GM12873 (cell line): ENCODE measurements at regions not wholly inside any gene's neighbourhood (a gene's known extent, or its start where the extent isn't known, plus 50 kb on each side); places are given as distances from the start of the nearest gene placed in this dataset.

ENCODE experiments used
- TF ChIP-seq, protein P1 (sequence below): IDR thresholded peaks from 2 replicates; pipeline ENCODE4 v1.5.1; 2012; ENCODE audit warnings: low read depth, mild to moderate bottlenecking, moderate library complexity, low read length, control low read depth; ENCODE audit not compliant: insufficient read depth; ENCODE audit errors: missing control alignments

- TF ChIP-seq, protein P1, sequence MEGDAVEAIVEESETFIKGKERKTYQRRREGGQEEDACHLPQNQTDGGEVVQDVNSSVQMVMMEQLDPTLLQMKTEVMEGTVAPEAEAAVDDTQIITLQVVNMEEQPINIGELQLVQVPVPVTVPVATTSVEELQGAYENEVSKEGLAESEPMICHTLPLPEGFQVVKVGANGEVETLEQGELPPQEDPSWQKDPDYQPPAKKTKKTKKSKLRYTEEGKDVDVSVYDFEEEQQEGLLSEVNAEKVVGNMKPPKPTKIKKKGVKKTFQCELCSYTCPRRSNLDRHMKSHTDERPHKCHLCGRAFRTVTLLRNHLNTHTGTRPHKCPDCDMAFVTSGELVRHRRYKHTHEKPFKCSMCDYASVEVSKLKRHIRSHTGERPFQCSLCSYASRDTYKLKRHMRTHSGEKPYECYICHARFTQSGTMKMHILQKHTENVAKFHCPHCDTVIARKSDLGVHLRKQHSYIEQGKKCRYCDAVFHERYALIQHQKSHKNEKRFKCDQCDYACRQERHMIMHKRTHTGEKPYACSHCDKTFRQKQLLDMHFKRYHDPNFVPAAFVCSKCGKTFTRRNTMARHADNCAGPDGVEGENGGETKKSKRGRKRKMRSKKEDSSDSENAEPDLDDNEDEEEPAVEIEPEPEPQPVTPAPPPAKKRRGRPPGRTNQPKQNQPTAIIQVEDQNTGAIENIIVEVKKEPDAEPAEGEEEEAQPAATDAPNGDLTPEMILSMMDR, result peak; percentile 16
Measured at GRCh38 chr14:95433094-95433478, 83.4 kb downstream of the SYNE3 start.

- TF ChIP-seq, protein P1, result peak; percentile 39
Measured at GRCh38 chr14:95432144-95433093, 84.0 kb downstream of the SYNE3 start.

GRCh38 chr14:95431199-95432143 is 85.0 kb downstream of the SYNE3 start:
- TF ChIP-seq, protein P1, result peak; percentile 65

- TF ChIP-seq, protein P1, result no peak
Measured at GRCh38 chr14:95428557-95428956, 87.9 kb downstream of the SYNE3 start.

- TF ChIP-seq, protein P1, result no peak
Measured at GRCh38 chr14:95426116-95426475, 90.4 kb downstream of the SYNE3 start.

- TF ChIP-seq, protein P1, result no peak
Measured at GRCh38 chr14:95425369-95426115, 90.9 kb downstream of the SYNE3 start.

GRCh38 chr14:95424529-95424928 is 91.9 kb downstream of the SYNE3 start:
- TF ChIP-seq, protein P1, result no peak
